GM18505 (cell line): ENCODE measurements at regions not wholly inside any gene's neighbourhood (a gene's known extent, or its start where the extent isn't known, plus 50 kb on each side); places are given as distances from the start of the nearest gene placed in this dataset.

ENCODE experiments used
- ATAC-seq: cut with Tn5 transposase; IDR thresholded peaks from one replicate; pipeline ENCODE4 v1.9.1; 2021; ENCODE audit not compliant: unreplicated experiment
- POLR2A ChIP-seq: IDR thresholded peaks from 4 replicates; pipeline ENCODE4 v1.6.1; 2011; ENCODE audit warnings: borderline replicate concordance; ENCODE audit not compliant: insufficient read depth, insufficient read length; ENCODE audit errors: extremely low read depth

DNA sequence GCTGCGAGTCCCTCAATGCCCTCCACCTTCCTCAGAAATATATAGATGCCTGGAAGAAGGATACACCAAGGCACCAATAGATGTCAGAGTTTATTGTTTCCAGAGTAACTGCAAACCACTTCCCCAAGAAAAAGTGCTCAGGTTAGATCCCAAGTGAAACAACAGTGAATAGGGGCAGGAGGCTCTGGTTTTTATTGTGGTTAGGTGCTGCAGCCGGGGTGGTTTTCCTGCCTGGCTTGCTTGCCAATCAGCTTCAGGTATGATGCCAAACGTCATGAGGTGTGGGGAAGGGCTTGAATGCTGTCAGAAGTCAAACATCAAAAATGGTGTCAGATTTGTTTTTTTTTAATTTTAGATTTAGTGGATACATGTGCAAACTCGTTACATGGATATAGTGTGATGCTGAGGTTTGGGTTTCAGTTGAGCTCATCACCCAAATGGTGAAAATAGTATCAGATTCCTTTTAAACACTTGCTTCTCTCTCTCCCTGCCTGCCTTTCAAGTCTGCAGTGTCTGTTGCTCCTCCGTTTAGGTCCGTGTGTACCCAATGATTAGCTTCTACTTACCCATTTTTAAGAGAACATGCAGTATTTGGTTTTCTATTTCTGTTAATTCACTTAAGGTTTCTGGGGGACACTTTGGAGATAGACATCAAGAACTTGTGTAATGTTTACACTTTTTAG, 1317.0 kb downstream of the MRPL39 start:
- no peak for ATAC-seq
- no peak for TF ChIP-seq POLR2A

DNA sequence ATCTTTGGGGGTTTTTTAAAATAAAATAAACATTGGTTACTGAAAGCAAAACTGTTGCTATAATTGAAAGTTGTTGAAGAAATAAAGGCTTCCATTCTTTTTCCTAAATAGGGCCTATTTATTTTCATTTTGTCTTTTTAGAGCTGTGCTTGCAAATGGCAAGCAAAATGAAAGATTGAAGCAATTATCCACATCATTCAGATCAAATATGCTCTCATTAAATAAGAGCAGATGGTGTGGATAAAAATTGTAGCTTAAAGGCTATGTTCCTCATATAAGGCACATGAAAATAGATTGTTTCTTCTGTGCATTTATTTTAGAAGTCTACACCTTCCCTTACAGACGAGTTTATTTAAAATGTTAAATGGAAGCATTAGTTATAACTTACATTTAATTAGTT, 1317.7 kb downstream of the MRPL39 start:
- no peak for TF ChIP-seq POLR2A

DNA sequence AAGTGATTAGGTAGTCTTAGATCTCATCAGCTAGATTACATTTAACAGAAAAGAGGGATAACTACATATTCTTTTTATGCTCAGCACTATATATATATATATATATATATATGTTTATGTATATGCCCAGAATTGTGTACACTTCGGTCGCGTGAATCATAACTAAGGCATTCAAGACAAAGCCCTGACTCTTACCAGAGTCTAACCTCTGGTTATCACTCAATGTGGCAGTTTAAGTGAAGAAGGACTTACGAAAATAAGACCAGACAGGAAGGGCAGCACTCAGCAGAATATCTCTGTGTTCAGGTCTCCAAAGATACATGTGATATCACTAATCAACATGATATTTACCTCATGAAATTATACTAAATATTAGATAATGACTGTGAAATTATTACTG, 1326.7 kb downstream of the MRPL39 start:
- TF ChIP-seq POLR2A, result no peak
- ATAC-seq, result no peak

More for the DNA sequence above, 1317.7 kb downstream of the MRPL39 start:
- ATAC-seq, result no peak

DNA sequence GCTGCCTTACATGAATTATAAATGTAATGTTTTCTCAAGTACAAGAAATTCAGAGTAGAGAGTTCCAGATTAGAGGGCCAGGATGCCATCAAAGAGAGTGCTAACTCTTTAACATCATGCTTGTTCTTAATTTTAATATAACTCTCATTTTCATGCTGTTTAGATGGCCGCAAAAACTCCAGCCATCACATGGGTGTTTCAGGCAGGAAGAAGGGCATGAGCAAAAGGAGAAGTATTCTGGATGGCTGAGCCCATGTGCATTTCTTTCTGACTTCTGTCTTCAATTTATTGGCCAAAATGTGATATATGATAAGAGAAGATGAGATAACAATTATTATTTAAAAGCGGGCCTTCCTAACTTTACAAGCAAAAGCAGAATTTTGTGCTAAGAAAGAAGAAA, 1328.6 kb downstream of the MRPL39 start:
- TF ChIP-seq POLR2A, result no peak
- ATAC-seq, result no peak

DNA sequence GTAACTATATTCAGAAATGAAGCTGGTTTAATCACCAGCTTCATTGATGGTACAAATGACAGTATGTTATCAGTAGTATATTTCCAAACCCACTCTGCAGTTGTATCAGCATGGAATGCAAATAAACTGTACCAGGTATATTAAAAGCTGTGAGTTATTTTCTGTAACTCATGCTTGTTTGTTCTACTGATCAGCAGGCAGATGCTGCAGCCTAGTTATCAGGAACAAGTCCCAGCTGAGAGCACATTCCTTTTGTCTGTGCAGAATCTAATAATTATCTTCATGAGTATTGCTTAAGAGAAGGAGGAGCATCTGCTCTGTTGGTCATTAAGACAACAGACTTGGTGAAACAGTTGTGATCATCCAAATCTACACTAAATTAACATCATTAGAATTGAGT, 1331.1 kb downstream of the MRPL39 start:
- no peak for ATAC-seq
- no peak for TF ChIP-seq POLR2A

DNA sequence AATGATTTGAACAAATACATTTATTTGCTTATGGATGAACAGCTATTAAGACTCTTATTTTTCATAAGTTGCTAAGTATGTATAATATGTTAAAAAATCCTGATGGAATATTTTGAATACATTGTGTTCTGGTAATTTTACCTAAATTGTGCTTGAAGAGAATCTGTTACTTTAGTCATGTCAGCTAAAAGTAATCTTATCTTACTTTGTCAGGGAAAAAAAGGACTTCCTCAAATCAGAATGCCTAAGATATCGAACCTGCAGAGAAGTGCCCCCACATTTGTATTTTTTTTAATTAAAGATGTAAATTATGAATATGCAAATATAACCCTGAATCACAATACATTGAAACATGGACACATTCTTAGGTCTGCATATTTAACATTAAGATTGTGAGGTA, 1331.7 kb downstream of the MRPL39 start:
- ATAC-seq, result no peak
- TF ChIP-seq POLR2A, result no peak

DNA sequence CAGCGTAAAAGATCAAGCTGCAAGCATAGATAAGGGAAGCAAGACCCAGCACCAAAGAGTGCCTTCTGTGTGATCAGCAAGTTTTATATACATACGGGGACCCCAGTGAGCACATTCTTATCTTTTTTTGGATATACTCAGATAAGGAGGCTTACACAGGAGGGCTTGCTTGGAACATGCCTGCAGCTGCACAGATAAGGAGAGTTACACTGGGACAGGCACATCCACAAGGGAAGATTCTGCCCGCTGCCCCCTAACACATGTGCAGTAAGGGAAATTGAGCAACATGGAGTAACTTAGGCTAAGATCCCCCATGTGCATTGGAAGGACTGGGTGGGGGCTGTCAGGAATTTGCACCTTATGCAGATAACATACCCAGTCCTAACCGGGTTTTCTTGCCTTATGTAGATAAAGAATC, 1334.8 kb downstream of the MRPL39 start:
- TF ChIP-seq POLR2A, result no peak
- ATAC-seq, result no peak

DNA sequence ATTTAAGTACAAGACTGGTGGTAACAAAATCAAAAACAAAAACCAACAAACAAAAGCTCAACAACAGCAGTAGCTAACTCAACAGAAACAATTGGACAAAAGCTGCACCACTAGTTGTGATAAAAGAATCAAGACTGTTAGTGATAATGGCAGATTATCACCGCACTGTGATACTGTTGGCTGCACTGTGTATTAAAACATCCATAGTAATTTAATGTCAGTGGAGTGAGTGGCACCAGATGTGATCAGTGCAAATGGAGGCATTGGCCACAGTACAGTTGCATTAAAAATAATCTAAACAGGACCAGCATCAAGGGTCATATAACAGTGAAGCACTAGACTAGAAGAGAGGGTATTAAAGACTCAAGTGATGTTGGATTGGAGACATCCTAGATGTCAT, 1341.3 kb downstream of the MRPL39 start:
- TF ChIP-seq POLR2A, result no peak

DNA sequence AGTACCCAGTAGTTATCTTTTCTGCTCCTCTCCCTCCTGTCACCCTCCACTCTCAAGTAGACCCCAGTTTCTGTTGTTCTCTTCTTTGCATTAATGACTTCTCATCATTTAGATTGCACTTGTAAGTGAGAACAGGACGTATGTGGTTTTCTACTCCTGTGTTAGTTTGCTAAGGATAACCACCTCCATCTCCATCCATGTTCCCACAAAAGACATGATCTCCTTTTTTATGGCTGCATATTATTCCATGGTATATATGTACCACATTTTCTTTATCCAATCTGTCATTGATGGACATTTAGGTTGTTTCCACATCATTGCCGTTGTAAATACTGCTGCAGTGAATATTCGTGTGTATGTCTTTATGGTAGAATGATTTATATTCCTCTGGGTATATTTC, 1346.5 kb downstream of the MRPL39 start:
- TF ChIP-seq POLR2A, result no peak
- no peak for ATAC-seq

More for the DNA sequence above, 1341.3 kb downstream of the MRPL39 start:
- no peak for ATAC-seq

DNA sequence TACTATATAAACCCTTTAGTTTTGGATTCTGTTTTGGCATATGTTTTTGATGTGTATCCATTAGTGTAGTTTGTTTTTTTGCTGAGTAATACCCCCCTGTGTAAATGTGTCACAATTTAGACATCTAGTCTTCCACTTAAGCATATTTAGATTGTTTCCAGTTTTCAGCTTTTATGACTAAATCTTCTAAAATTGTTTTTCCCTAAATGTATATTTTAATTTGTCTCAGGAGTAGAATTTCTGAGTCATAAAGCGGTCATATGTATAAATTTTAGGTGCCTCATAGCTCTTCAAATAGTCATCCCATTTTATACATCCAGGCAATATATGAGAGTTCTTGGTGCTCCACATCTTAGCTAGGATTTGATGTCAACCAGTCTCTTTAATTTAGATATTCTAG, 1348.0 kb downstream of the MRPL39 start:
- no peak for TF ChIP-seq POLR2A
- ATAC-seq, result no peak

DNA sequence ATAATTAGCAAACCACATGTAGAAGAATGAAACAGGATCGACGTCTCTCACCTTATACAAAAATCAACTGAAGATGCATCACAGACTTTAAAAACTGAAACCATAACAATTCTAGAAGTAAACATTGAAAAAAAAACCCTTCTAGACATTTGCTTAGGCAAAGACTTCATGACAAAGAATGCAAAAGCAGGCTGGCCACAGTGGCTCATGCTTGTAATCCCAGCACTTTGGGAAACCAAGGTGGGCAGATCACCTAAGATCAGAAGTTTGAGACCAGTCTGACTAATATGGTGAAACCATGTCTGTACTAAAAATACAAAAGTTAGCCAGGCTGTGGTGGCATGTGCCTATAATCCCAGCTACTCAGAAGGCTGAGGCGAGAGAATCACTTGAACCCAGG, 1351.7 kb downstream of the MRPL39 start:
- ATAC-seq, result no peak
- no peak for TF ChIP-seq POLR2A

DNA sequence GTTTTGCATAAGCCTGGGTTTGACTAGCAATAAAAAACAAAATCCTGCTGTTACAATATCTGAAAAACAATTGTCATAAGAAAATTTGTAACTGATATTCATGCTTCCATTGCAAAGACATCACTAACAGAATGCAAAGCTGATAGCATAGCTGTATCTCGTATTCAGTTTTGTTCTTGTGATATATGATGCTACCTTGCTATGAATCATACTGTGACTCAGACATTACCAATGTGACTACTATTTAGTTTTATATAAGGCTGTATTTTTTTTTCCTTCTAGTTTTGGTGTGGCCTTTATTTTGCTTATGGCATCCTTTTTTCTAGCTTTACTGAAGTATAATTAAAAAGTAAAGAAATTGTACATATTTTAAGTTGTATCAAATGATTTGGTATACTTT, 1381.8 kb downstream of the MRPL39 start:
- ATAC-seq, result no peak
- TF ChIP-seq POLR2A, result no peak

DNA sequence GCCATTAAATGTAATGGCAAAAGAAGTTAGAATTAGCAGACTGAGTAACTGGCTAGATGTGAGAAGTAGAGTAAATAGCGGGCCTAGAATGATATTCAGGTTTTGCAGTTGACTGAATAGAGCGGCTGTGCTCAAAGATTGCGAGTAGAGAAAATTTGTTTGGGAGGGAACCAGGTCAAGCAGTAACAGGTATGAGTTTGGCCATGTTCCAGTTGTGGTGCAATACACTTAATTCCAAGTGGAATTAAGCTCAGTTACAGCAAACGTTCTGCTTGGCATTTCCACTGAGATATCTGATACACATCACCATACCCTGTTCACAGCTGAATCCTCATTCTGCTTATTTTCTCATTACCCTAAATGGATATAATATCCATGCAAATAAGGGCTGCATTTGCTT, 1382.9 kb downstream of the MRPL39 start:
- no peak for ATAC-seq
- TF ChIP-seq POLR2A, result no peak

DNA sequence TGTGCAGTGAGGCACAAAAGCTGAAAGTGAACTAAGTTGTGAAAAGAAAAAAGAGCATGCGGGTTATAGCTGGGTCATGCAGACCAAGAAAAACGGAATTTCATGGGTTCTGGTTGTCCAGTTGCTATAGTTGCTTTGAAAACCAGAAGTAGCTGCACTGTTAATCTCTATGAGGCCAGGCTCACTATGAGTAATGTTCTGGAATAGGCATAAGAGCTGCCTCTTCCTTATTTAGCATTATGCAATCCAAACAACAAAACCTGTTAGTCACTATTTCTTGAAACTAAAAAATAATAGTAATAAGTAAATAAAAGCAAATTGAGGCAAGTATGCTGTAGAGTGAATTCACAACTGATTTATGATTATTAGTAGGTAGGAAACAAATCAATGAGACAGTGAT, 1383.7 kb downstream of the MRPL39 start:
- TF ChIP-seq POLR2A, result no peak
- ATAC-seq, result no peak

DNA sequence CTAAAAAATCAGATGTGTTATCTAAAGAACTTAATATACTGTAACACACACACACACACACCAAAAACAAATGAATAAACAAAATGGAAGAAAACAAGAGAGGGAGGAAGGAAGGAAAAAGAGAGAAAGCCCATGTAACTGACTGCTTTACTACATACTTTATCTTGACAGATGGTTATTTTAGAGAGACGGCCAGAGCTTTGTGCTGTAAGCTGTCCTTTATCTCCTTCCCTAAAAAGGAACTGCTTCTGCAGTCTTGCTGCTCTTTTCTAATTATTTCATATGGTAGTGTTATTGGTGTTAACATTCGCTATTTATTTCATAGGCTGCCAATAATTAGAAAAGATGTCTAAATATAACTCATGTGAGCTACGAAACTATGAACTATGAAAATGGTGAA, 1384.6 kb downstream of the MRPL39 start:
- no peak for TF ChIP-seq POLR2A
- no peak for ATAC-seq
